H1 (cell line): ENCODE measurements at regions not wholly inside any gene's neighbourhood (a gene's known extent, or its start where the extent isn't known, plus 50 kb on each side); places are given as distances from the start of the nearest gene placed in this dataset.

Experiments
- ASH2L ChIP-seq: fragments of 200-600, 300-600 bp; sonication (generic); IDR thresholded peaks from one replicate; pipeline ENCODE4 v1.7.1; 2017; ENCODE audit warnings: low read length
- ATF3 ChIP-seq: IDR thresholded peaks from 2 replicates; pipeline ENCODE4 v1.6.1; 2011; ENCODE audit warnings: low read depth, mild to moderate bottlenecking, low read length; ENCODE audit not compliant: insufficient read depth
- MAFK ChIP-seq: IDR thresholded peaks from 2 replicates; pipeline ENCODE4 v1.6.1; 2012; ENCODE audit warnings: low read depth, mild to moderate bottlenecking, improper control_type of control experiment, low read length
- TEAD4 ChIP-seq: IDR thresholded peaks from 2 replicates; pipeline ENCODE4 v1.6.1; 2012; ENCODE audit warnings: low read depth, low read length, inconsistent platforms, mixed read lengths

- no peak for TF ChIP-seq ATF3
- TF ChIP-seq TEAD4, result no peak
- TF ChIP-seq ASH2L, result no peak
- no peak for TF ChIP-seq MAFK
These were observed 488.8 kb upstream of the CHST9 start (continued) for GRCh38 chr18:27673861-27674260.
